ENCODE measurements at regions not wholly inside any gene's neighbourhood (a gene's known extent, or its start where the extent isn't known, plus 50 kb on each side); places are given as distances from the start of the nearest gene placed in this dataset.
A peak's percentile ranks its signal among the peaks of the same experiment; 100 is the strongest.

GRCh38 chr2:39515273-39515896 lies 78.3 kb upstream of the MAP4K3 start:
- no peak for DNase-seq

- no peak for DNase-seq
Measured at GRCh38 chr2:39515897-39516346, 78.8 kb upstream of the MAP4K3 start.

- DNase-seq: peak in 1 of 2 experiments; percentile 19
Measured at GRCh38 chr2:39516347-39517101, 79.4 kb upstream of the MAP4K3 start.

GRCh38 chr2:39517102-39517436 lies 80.0 kb upstream of the MAP4K3 start:
- no peak for DNase-seq

GRCh38 chr2:39517622-39518021 lies 80.5 kb upstream of the MAP4K3 start:
- no peak for DNase-seq

- no peak for DNase-seq
Measured at GRCh38 chr2:39519886-39520285, 82.8 kb upstream of the MAP4K3 start.

GRCh38 chr2:39521876-39522517 lies 84.9 kb upstream of the MAP4K3 start:
- no peak for DNase-seq

- no peak for DNase-seq
Measured at GRCh38 chr2:39522518-39522877, 85.4 kb upstream of the MAP4K3 start.

- DNase-seq: no peak
Measured at GRCh38 chr2:39523308-39524044, 86.4 kb upstream of the MAP4K3 start.

GRCh38 chr2:39524061-39524460 lies 87.0 kb upstream of the MAP4K3 start:
- DNase-seq: no peak

GRCh38 chr2:39524756-39525635 lies 87.9 kb upstream of the MAP4K3 start:
- DNase-seq: no peak

- DNase-seq: no peak
Measured at GRCh38 chr2:39525636-39526412, 88.7 kb upstream of the MAP4K3 start.

GRCh38 chr2:39528701-39529100 lies 91.6 kb upstream of the MAP4K3 start:
- DNase-seq: no peak

GRCh38 chr2:39529836-39530235 lies 92.8 kb upstream of the MAP4K3 start:
- DNase-seq: no peak

GRCh38 chr2:39530411-39530866 lies 93.4 kb upstream of the MAP4K3 start:
- no peak for DNase-seq

GRCh38 chr2:39531220-39531777 lies 94.2 kb upstream of the MAP4K3 start:
- DNase-seq: no peak

- no peak for DNase-seq
Measured at GRCh38 chr2:39532933-39533332, 95.8 kb upstream of the MAP4K3 start.

- DNase-seq: no peak
Measured at GRCh38 chr2:39534095-39534711, 97.1 kb upstream of the MAP4K3 start.

- no peak for DNase-seq
Measured at GRCh38 chr2:39535636-39536185, 98.6 kb upstream of the MAP4K3 start.

- no peak for DNase-seq
Measured at GRCh38 chr2:39537150-39537549, 100.1 kb upstream of the MAP4K3 start.

Data from NCI-H2081 (cell line).